Lower leg skin (tissue), 4 donors: ENCODE measurements at regions not wholly inside any gene's neighbourhood (a gene's known extent, or its start where the extent isn't known, plus 50 kb on each side); places are given as distances from the start of the nearest gene placed in this dataset.
A peak's percentile ranks its signal among the peaks of the same experiment; 100 is the strongest.

ENCODE experiments used
- DNase-seq, 2 donors: peaks; one replicate each; pipeline ENCODE4 v3.0.0-alpha.2; 2019; ENCODE audit warnings: low spot score in 2 of 2
- H3K4me3 ChIP-seq: fragments of 200-600 bp; sonication (generic); 2 replicates; pipeline ENCODE4 v1.5.1; 2017; ENCODE audit warnings: mild to moderate bottlenecking, low read depth; ENCODE audit not compliant: poor library complexity, severe bottlenecking
- CTCF ChIP-seq, 3 donors: fragments of 450-650 bp; IDR thresholded peaks; one replicate each; pipeline ENCODE4 v1.5.1; 2016; ENCODE audit warnings: antibody characterized with exemption in 3 of 3, mild to moderate bottlenecking in 3 of 3, moderate library complexity in 2 of 3
- POLR2A ChIP-seq, 2 donors: fragments of 450-650 bp; IDR thresholded peaks; one replicate each; pipeline ENCODE4 v1.6.1; 2016 to 2017; ENCODE audit warnings: antibody characterized with exemption in 2 of 2, mild to moderate bottlenecking in 1 of 2, moderate library complexity in 1 of 2
- WGBS, 2 donors: methylation state at CpG; one replicate each; pipeline ENCODE4 v1.1.5; 2018; 5-methylcytosine and 5-hydroxymethylcytosine counted together
- intact Hi-C: fragments of 100-400 bp; cut with DNase I; formaldehyde crosslinking; loops from one replicate; pipeline ENCODE4 v1.15.0; 2023; ENCODE audit warnings: low total_unique reads

GRCh38 chr14:34065690-34066391 is 115.0 kb upstream of the EGLN3 start:
- DNase-seq, result no peak
- intact Hi-C loops, result no loop called here
- WGBS, 2 donors, result 95 to 96% methylated on average over 4 of the region's 4 CpGs
- H3K4me3 ChIP-seq, result no peak overlapping the region
- TF ChIP-seq POLR2A (IDR thresholded peaks at IDR 0.05), result no peak
- TF ChIP-seq CTCF (IDR thresholded peaks at IDR 0.05), result no peak

- intact Hi-C loops, result no loop called here
- TF ChIP-seq CTCF (IDR thresholded peaks at IDR 0.05) (no peak), POLR2A (IDR thresholded peaks at IDR 0.05) (no peak)
- WGBS, 2 donors, result 72 to 87% methylated on average over 4 of the region's 4 CpGs
- no peak for DNase-seq
- no peak overlapping the region for H3K4me3 ChIP-seq
Observed at GRCh38 chr14:34065236-34065635, 114.4 kb upstream of the EGLN3 start.

- intact Hi-C loops, result no loop called here
- TF ChIP-seq POLR2A (IDR thresholded peaks at IDR 0.05) (no peak), CTCF (IDR thresholded peaks at IDR 0.05) (no peak)
- peak in 1 of 2 donors; percentile 70 for DNase-seq
- WGBS, 2 donors, result 12 to 34% methylated on average over 4 of the region's 4 CpGs
- no peak overlapping the region for H3K4me3 ChIP-seq
Observed at GRCh38 chr14:34064349-34064748, 113.5 kb upstream of the EGLN3 start.

GRCh38 chr14:34063470-34064164 is 112.7 kb upstream of the EGLN3 start:
- DNase-seq, result no peak
- no peak for TF ChIP-seq CTCF (IDR thresholded peaks at IDR 0.05)
- TF ChIP-seq POLR2A (IDR thresholded peaks at IDR 0.05), result no peak
- intact Hi-C loops, result no loop called here

GRCh38 chr14:34063042-34063441 is 112.2 kb upstream of the EGLN3 start:
- TF ChIP-seq CTCF (IDR thresholded peaks at IDR 0.05) (no peak), POLR2A (IDR thresholded peaks at IDR 0.05) (no peak)
- 77 to 91% methylated on average over 1 of the region's 1 CpG for WGBS, 2 donors
- intact Hi-C loops, result no loop called here
- DNase-seq, result no peak
- no peak overlapping the region for H3K4me3 ChIP-seq

More at GRCh38 chr14:34063470-34064164, 112.7 kb upstream of the EGLN3 start:
- WGBS, 2 donors, result 34 to 41% methylated on average over 9 of the region's 9 CpGs
- H3K4me3 ChIP-seq, result no peak overlapping the region
